ENCODE measurements at regions not wholly inside any gene's neighbourhood (a gene's known extent, or its start where the extent isn't known, plus 50 kb on each side); places are given as distances from the start of the nearest gene placed in this dataset.

GRCh38 chr4:119873794-119874325 lies 192.8 kb downstream of the MAD2L1 start:
- no peak for TF ChIP-seq POLR2AphosphoS5 (IDR thresholded peaks at IDR 0.05)
- no peak for TF ChIP-seq EZH2 (IDR thresholded peaks at IDR 0.05; ENCODE audit: borderline replicate concordance, insufficient read depth, low read length, poor library complexity, severe bottlenecking)
- TF ChIP-seq CTCF (IDR thresholded peaks at IDR 0.05; ENCODE audit: poor library complexity, severe bottlenecking): no peak
- no peak for TF ChIP-seq TAF1 (IDR thresholded peaks at IDR 0.05; ENCODE audit: low read depth)
- no peak for TF ChIP-seq RAD21 (conservative IDR thresholded peaks at IDR 0.05)

All from neural cell (in vitro differentiated cells).